DOHH2 (cell line): ENCODE measurements at regions not wholly inside any gene's neighbourhood (a gene's known extent, or its start where the extent isn't known, plus 50 kb on each side); places are given as distances from the start of the nearest gene placed in this dataset.

Source experiments
- H3F3A ChIP-seq: fragments of 200-600 bp; sonication (generic), shearing (Covaris generic); 2 replicates; pipeline ENCODE4 v1.6.0; 2016; ENCODE audit warnings: antibody characterized with exemption, mild to moderate bottlenecking; ENCODE audit not compliant: control insufficient read depth, insufficient read depth
- H3K27ac ChIP-seq: fragments of 200-600 bp; sonication (generic); 2 replicates; pipeline ENCODE4 v1.5.1; 2014; ENCODE audit warnings: low read depth, mild to moderate bottlenecking, low read length, moderate library complexity
- H3K27me3 ChIP-seq: fragments of 200-600 bp; sonication (generic); 2 replicates; pipeline ENCODE4 v1.6.1; 2014; ENCODE audit warnings: mild to moderate bottlenecking, low read length, mixed read lengths; ENCODE audit not compliant: control insufficient read depth
- H3K36me3 ChIP-seq: fragments of 200-600 bp; sonication (generic); 2 replicates; pipeline ENCODE4 v1.6.1; 2014; ENCODE audit warnings: mild to moderate bottlenecking, low read length, moderate library complexity, mixed read lengths; ENCODE audit not compliant: control insufficient read depth
- H3K4me1 ChIP-seq: fragments of 200-600 bp; sonication (generic); 2 replicates; pipeline ENCODE4 v1.6.1; 2014; ENCODE audit warnings: mild to moderate bottlenecking, low read length, mixed read lengths; ENCODE audit not compliant: control insufficient read depth
- H3K4me2 ChIP-seq: fragments of 200-600 bp; sonication (generic); 2 replicates; pipeline ENCODE4 v1.6.0; 2014; ENCODE audit warnings: mild to moderate bottlenecking, low read length, moderate library complexity
- H3K4me3 ChIP-seq: fragments of 200-600 bp; sonication (generic); 2 replicates; pipeline ENCODE4 v1.5.1; 2014; ENCODE audit warnings: mild to moderate bottlenecking, low read length, mixed read lengths
- H3K79me2 ChIP-seq: fragments of 200-600 bp; sonication (generic); 2 replicates; pipeline ENCODE4 v1.6.1; 2014; ENCODE audit warnings: mild to moderate bottlenecking, low read length, mixed read lengths; ENCODE audit not compliant: control insufficient read depth
- H3K9me2 ChIP-seq: fragments of 200-600 bp; sonication (generic); replicated peaks from 2 replicates; pipeline ENCODE4 v1.6.1; 2014; ENCODE audit warnings: mild to moderate bottlenecking, low read length, mixed read lengths; ENCODE audit not compliant: control insufficient read depth
- H3K9me3 ChIP-seq: fragments of 200-600 bp; sonication (generic); 2 replicates; pipeline ENCODE4 v1.6.1; 2014; ENCODE audit warnings: antibody characterized with exemption, low read length, mixed read lengths; ENCODE audit not compliant: control insufficient read depth, insufficient read depth
- H4K20me1 ChIP-seq: fragments of 200-600 bp; sonication (generic); 2 replicates; pipeline ENCODE4 v1.6.0; 2014; ENCODE audit warnings: low read depth, mild to moderate bottlenecking, antibody characterized with exemption, low read length, moderate library complexity; ENCODE audit not compliant: control insufficient read depth, insufficient read depth
- CTCF ChIP-seq: fragments of 200-600 bp; sonication (generic); IDR thresholded peaks from one replicate; pipeline ENCODE4 v1.5.1; 2014; ENCODE audit warnings: antibody characterized with exemption, mild to moderate bottlenecking, low read depth, low read length; ENCODE audit not compliant: poor library complexity, severe bottlenecking
- EZH2phosphoT487 ChIP-seq: fragments of 200-600 bp; sonication (generic); IDR thresholded peaks from 2 replicates; pipeline ENCODE4 v1.6.1; 2017; ENCODE audit warnings: borderline replicate concordance, mild to moderate bottlenecking, antibody characterized with exemption, low read length, moderate library complexity, mixed read lengths

GRCh38 chr13:50202485-50202884 lies 187.2 kb downstream of the KCNRG start:
- no peaks in the 10 kb centered on the region for H3K9me3 ChIP-seq
- H3K27ac ChIP-seq, result no peak overlapping the region
- no peaks in the 10 kb centered on the region for H4K20me1 ChIP-seq
- TF ChIP-seq EZH2phosphoT487 (no peak), CTCF (no peak)
- H3K36me3 ChIP-seq, result no peaks in the 10 kb centered on the region
- H3K4me1 ChIP-seq, result no peaks in the 10 kb centered on the region
- H3K27me3 ChIP-seq, result no peaks in the 10 kb centered on the region
- H3K79me2 ChIP-seq, result no peaks in the 10 kb centered on the region
- no peaks in the 10 kb centered on the region for H3K9me2 ChIP-seq
- H3K4me3 ChIP-seq, result no peak overlapping the region
- no peaks in the 10 kb centered on the region for H3F3A ChIP-seq
- H3K4me2 ChIP-seq, result no peak overlapping the region

GRCh38 chr13:50203256-50203941 lies 188.2 kb downstream of the KCNRG start:
- H3K36me3 ChIP-seq, result no peaks in the 10 kb centered on the region

GRCh38 chr13:50205581-50205980 lies 190.3 kb downstream of the KCNRG start:
- Histone ChIP-seq H3K9me3 (no peaks in the 10 kb centered on the region), H3K27ac (no peak overlapping the region), H3K79me2 (no peaks in the 10 kb centered on the region), H3K4me2 (no peak overlapping the region), H3K27me3 (no peaks in the 10 kb centered on the region), H3K36me3 (no peaks in the 10 kb centered on the region), H3K4me1 (peaks cover 17% of the 10 kb centered on the region), H4K20me1 (no peaks in the 10 kb centered on the region), H3K9me2 (no peaks in the 10 kb centered on the region), H3K4me3 (no peak overlapping the region), H3F3A (no peaks in the 10 kb centered on the region)
- no peak for TF ChIP-seq CTCF

More at GRCh38 chr13:50203256-50203941, 188.2 kb downstream of the KCNRG start:
- no peaks in the 10 kb centered on the region for H3F3A ChIP-seq
- H3K4me3 ChIP-seq, result no peak overlapping the region
- no peaks in the 10 kb centered on the region for H3K27me3 ChIP-seq
- H3K79me2 ChIP-seq, result no peaks in the 10 kb centered on the region
- no peaks in the 10 kb centered on the region for H4K20me1 ChIP-seq
- H3K9me2 ChIP-seq, result no peaks in the 10 kb centered on the region
- H3K4me1 ChIP-seq, result peaks cover 2% of the 10 kb centered on the region
- no peaks in the 10 kb centered on the region for H3K9me3 ChIP-seq
- TF ChIP-seq CTCF (no peak), EZH2phosphoT487 (no peak)
- H3K4me2 ChIP-seq, result no peak overlapping the region
- no peak overlapping the region for H3K27ac ChIP-seq
